HFFc6 (cell line): ENCODE measurements at regions not wholly inside any gene's neighbourhood (a gene's known extent, or its start where the extent isn't known, plus 50 kb on each side); places are given as distances from the start of the nearest gene placed in this dataset.
"Not testable (repeated sequence)": the region's sequence is repeated elsewhere in the genome, so short reads cannot be mapped to it uniquely, and the experiment has no call there.

Experiments used
- DNase-seq: peaks from one replicate; pipeline ENCODE4 v3.0.0-alpha.2; 2018
- H3K27ac Mint-ChIP-seq: 2 replicates; pipeline ENCODE4 v1.8.0; 2020; ENCODE audit warnings: mild to moderate bottlenecking, mixed read lengths
- H3K27me3 Mint-ChIP-seq: 2 replicates; pipeline ENCODE4 v1.8.0; 2021; ENCODE audit warnings: mild to moderate bottlenecking, moderate library complexity, mixed read lengths; ENCODE audit not compliant: insufficient read depth
- H3K36me3 Mint-ChIP-seq: 2 replicates; pipeline ENCODE4 v1.8.0; 2021; ENCODE audit warnings: low read depth, mixed read lengths
- H3K4me1 Mint-ChIP-seq: 2 replicates; pipeline ENCODE4 v1.8.0; 2020; ENCODE audit warnings: low read depth, mixed read lengths
- H3K4me3 Mint-ChIP-seq: 2 replicates; pipeline ENCODE4 v1.8.0; 2020; ENCODE audit warnings: mild to moderate bottlenecking, moderate library complexity, mixed read lengths
- H3K9me3 Mint-ChIP-seq: 2 replicates; pipeline ENCODE4 v1.8.0; 2020; ENCODE audit warnings: mild to moderate bottlenecking, mixed read lengths

GRCh38 chr1:83401146-83401545 lies 597.8 kb downstream of the TTLL7 start:
- H3K9me3 Mint-ChIP-seq, result peaks cover 11% of the 10 kb centered on the region
- not testable (repeated sequence) for H3K27me3 Mint-ChIP-seq, DNase-seq, H3K36me3 Mint-ChIP-seq, H3K4me1 Mint-ChIP-seq, H3K4me3 Mint-ChIP-seq, H3K27ac Mint-ChIP-seq

GRCh38 chr1:83400173-83400572 lies 598.8 kb downstream of the TTLL7 start:
- not testable (repeated sequence) for H3K4me3 Mint-ChIP-seq, H3K4me1 Mint-ChIP-seq, H3K36me3 Mint-ChIP-seq, H3K27ac Mint-ChIP-seq, DNase-seq, H3K27me3 Mint-ChIP-seq
- peaks cover 11% of the 10 kb centered on the region for H3K9me3 Mint-ChIP-seq

GRCh38 chr1:83398125-83398524 lies 600.8 kb downstream of the TTLL7 start:
- H3K4me1 Mint-ChIP-seq, H3K4me3 Mint-ChIP-seq, H3K36me3 Mint-ChIP-seq, DNase-seq, H3K27me3 Mint-ChIP-seq, H3K27ac Mint-ChIP-seq, H3K9me3 Mint-ChIP-seq: not testable (repeated sequence)

- not testable (repeated sequence) for H3K4me3 Mint-ChIP-seq, H3K9me3 Mint-ChIP-seq, DNase-seq, H3K36me3 Mint-ChIP-seq, H3K27ac Mint-ChIP-seq, H3K27me3 Mint-ChIP-seq, H3K4me1 Mint-ChIP-seq
These were observed 603.8 kb downstream of the TTLL7 start for GRCh38 chr1:83395130-83395529.

GRCh38 chr1:83386946-83387345 lies 612.0 kb downstream of the TTLL7 start:
- H3K4me1 Mint-ChIP-seq, H3K4me3 Mint-ChIP-seq, H3K36me3 Mint-ChIP-seq, H3K27ac Mint-ChIP-seq, DNase-seq, H3K27me3 Mint-ChIP-seq: not testable (repeated sequence)
- peaks cover 22% of the 10 kb centered on the region for H3K9me3 Mint-ChIP-seq

- not testable (repeated sequence) for H3K27ac Mint-ChIP-seq, H3K36me3 Mint-ChIP-seq, H3K4me3 Mint-ChIP-seq, H3K27me3 Mint-ChIP-seq, DNase-seq, H3K4me1 Mint-ChIP-seq
- H3K9me3 Mint-ChIP-seq, result peaks cover 27% of the 10 kb centered on the region
These were observed 615.8 kb downstream of the TTLL7 start for GRCh38 chr1:83383107-83383506.

GRCh38 chr1:83373018-83373417 lies 625.9 kb downstream of the TTLL7 start:
- H3K27me3 Mint-ChIP-seq, H3K4me3 Mint-ChIP-seq, DNase-seq, H3K36me3 Mint-ChIP-seq, H3K27ac Mint-ChIP-seq, H3K4me1 Mint-ChIP-seq: not testable (repeated sequence)
- peaks cover 21% of the 10 kb centered on the region for H3K9me3 Mint-ChIP-seq

- not testable (repeated sequence) for H3K4me3 Mint-ChIP-seq, H3K27me3 Mint-ChIP-seq, H3K27ac Mint-ChIP-seq, H3K4me1 Mint-ChIP-seq, DNase-seq, H3K36me3 Mint-ChIP-seq
- peaks cover 16% of the 10 kb centered on the region for H3K9me3 Mint-ChIP-seq
These were observed 629.1 kb downstream of the TTLL7 start for GRCh38 chr1:83369853-83370252.

GRCh38 chr1:83365320-83365719 lies 633.6 kb downstream of the TTLL7 start:
- H3K4me1 Mint-ChIP-seq, result not testable (repeated sequence)

GRCh38 chr1:83345375-83345774 lies 653.6 kb downstream of the TTLL7 start:
- not testable (repeated sequence) for H3K27ac Mint-ChIP-seq, H3K4me1 Mint-ChIP-seq, DNase-seq, H3K4me3 Mint-ChIP-seq, H3K36me3 Mint-ChIP-seq, H3K27me3 Mint-ChIP-seq
- H3K9me3 Mint-ChIP-seq, result peaks cover 14% of the 10 kb centered on the region

More at GRCh38 chr1:83365320-83365719, 633.6 kb downstream of the TTLL7 start:
- not testable (repeated sequence) for H3K9me3 Mint-ChIP-seq, H3K4me3 Mint-ChIP-seq, H3K27me3 Mint-ChIP-seq, DNase-seq, H3K27ac Mint-ChIP-seq, H3K36me3 Mint-ChIP-seq

- not testable (repeated sequence) for H3K27me3 Mint-ChIP-seq, H3K4me3 Mint-ChIP-seq, DNase-seq, H3K9me3 Mint-ChIP-seq, H3K4me1 Mint-ChIP-seq, H3K36me3 Mint-ChIP-seq, H3K27ac Mint-ChIP-seq
These were observed 655.2 kb downstream of the TTLL7 start for GRCh38 chr1:83343767-83344166.

GRCh38 chr1:83342995-83343394 lies 655.9 kb downstream of the TTLL7 start:
- not testable (repeated sequence) for H3K4me3 Mint-ChIP-seq, H3K27ac Mint-ChIP-seq, H3K9me3 Mint-ChIP-seq, DNase-seq, H3K27me3 Mint-ChIP-seq, H3K4me1 Mint-ChIP-seq, H3K36me3 Mint-ChIP-seq

GRCh38 chr1:83332308-83332707 lies 666.6 kb downstream of the TTLL7 start:
- H3K4me3 Mint-ChIP-seq, H3K4me1 Mint-ChIP-seq, H3K36me3 Mint-ChIP-seq, DNase-seq, H3K27me3 Mint-ChIP-seq, H3K27ac Mint-ChIP-seq: not testable (repeated sequence)
- H3K9me3 Mint-ChIP-seq, result peaks cover 29% of the 10 kb centered on the region
